ENCODE measurements at regions not wholly inside any gene's neighbourhood (a gene's known extent, or its start where the extent isn't known, plus 50 kb on each side); places are given as distances from the start of the nearest gene placed in this dataset.
"Not testable (repeated sequence)": the region's sequence is repeated elsewhere in the genome, so short reads cannot be mapped to it uniquely, and the experiment has no call there.

DNA sequence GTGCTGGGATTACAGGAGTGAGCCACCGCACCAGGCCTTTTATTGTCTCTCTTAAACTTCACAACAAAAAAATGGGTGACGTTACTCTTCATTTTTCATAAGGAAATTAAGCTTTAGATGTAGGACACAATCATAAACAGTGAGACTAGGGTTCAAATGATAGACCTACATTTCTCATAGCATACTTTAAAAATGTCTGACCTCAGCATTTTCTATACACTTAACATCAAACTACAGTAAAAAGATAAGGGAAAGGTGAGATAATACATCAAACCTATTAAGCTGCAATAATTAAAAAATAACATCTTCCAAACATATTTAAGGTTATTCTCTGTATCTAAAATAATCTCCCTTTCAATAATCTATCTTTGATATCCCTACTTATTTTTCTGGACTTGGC is 914.2 kb downstream of the FAM181B start:
- Mint-ChIP-seq H3K27ac (no peak overlapping the region), H3K4me3 (no peak overlapping the region), H3K27me3 (ENCODE audit: low read depth, poor library complexity) (peaks cover 2% of the 10 kb centered on the region), H3K9me3 (no peaks in the 10 kb centered on the region), H3K4me1 (no peaks in the 10 kb centered on the region), H3K36me3 (ENCODE audit: low read depth) (no peaks in the 10 kb centered on the region)
- DNase-seq, result no peak
- TF ChIP-seq, protein P1, sequence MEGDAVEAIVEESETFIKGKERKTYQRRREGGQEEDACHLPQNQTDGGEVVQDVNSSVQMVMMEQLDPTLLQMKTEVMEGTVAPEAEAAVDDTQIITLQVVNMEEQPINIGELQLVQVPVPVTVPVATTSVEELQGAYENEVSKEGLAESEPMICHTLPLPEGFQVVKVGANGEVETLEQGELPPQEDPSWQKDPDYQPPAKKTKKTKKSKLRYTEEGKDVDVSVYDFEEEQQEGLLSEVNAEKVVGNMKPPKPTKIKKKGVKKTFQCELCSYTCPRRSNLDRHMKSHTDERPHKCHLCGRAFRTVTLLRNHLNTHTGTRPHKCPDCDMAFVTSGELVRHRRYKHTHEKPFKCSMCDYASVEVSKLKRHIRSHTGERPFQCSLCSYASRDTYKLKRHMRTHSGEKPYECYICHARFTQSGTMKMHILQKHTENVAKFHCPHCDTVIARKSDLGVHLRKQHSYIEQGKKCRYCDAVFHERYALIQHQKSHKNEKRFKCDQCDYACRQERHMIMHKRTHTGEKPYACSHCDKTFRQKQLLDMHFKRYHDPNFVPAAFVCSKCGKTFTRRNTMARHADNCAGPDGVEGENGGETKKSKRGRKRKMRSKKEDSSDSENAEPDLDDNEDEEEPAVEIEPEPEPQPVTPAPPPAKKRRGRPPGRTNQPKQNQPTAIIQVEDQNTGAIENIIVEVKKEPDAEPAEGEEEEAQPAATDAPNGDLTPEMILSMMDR (IDR thresholded peaks at IDR 0.05), result no peak

DNA sequence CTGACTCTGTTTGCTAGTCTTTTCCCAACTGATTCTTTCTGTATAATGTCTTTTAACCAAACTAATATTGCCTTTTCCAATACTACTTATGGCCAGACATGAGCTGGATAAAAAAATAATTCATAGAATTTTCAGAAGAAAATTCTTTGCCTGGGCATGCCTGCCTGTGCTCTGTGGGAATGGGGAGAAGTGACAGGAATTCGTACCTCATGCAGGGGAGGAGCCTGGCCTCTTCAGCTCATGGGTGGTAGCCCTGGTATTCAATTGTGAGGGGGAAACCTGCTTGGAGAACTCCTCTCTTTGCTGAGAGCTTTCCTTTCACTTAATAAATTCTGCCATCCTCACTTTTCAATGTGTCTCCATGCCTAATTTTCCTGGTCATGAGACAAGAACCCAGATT is 928.8 kb downstream of the FAM181B start:
- no peak overlapping the region for H3K4me3 Mint-ChIP-seq
- no peaks in the 10 kb centered on the region for H3K27me3 Mint-ChIP-seq (ENCODE audit: low read depth, poor library complexity)
- no peak overlapping the region for H3K27ac Mint-ChIP-seq
- H3K4me1 Mint-ChIP-seq, result no peaks in the 10 kb centered on the region
- H3K9me3 Mint-ChIP-seq, result no peaks in the 10 kb centered on the region
- DNase-seq, result no peak
- no peaks in the 10 kb centered on the region for H3K36me3 Mint-ChIP-seq (ENCODE audit: low read depth)
- TF ChIP-seq, protein P1 (IDR thresholded peaks at IDR 0.05), result no peak

DNA sequence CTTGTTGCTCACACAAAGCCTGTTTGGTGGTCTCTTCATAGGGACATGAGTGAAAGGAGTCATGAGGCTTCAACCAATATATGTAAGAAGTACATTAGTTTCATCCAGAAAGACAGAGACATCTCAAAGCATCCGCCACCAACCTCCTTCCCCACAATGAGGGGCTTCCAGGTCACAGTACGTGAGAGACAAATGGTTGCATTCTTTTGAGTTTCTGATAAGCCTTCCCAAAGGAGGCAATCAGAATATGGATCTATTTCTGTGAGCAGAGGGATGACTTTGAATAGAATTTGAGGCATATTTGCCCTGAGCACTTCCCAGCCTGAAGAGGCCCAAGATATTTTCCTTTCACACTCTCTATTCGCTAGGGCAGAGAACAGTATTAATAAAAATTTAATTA is 931.1 kb downstream of the FAM181B start:
- Mint-ChIP-seq H3K9me3 (no peaks in the 10 kb centered on the region), H3K27ac (no peak overlapping the region), H3K36me3 (ENCODE audit: low read depth) (no peaks in the 10 kb centered on the region), H3K4me1 (no peaks in the 10 kb centered on the region), H3K4me3 (no peak overlapping the region), H3K27me3 (ENCODE audit: low read depth, poor library complexity) (no peaks in the 10 kb centered on the region)
- DNase-seq, result no peak
- TF ChIP-seq, protein P1 (IDR thresholded peaks at IDR 0.05), result no peak

DNA sequence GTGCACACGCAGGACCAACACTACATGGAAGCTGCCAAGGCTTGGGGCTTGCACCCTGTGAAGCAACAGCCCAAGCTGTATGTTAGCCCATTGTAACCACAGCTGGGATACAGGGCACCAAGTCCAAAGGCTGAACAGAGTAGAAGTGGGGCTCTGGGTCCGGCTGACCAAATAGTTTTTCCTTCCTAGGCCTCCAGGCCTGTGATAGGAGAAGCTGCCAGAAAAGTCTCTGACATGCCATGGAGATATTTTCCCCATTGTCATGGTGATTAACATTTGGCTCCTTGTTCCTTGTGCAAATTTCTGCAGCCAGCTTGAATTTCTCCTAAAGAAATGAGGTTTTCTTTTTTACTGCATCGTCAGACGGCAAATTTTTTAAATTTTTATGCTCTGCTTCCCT is 941.2 kb downstream of the FAM181B start:
- H3K27ac Mint-ChIP-seq, result no peak overlapping the region
- no peaks in the 10 kb centered on the region for H3K9me3 Mint-ChIP-seq
- H3K36me3 Mint-ChIP-seq (ENCODE audit: low read depth), result no peaks in the 10 kb centered on the region
- peaks cover 12% of the 10 kb centered on the region for H3K27me3 Mint-ChIP-seq (ENCODE audit: low read depth, poor library complexity)
- H3K4me1 Mint-ChIP-seq, result no peaks in the 10 kb centered on the region
- TF ChIP-seq, protein P1 (IDR thresholded peaks at IDR 0.05), result no peak
- DNase-seq, result no peak
- no peak overlapping the region for H3K4me3 Mint-ChIP-seq

DNA sequence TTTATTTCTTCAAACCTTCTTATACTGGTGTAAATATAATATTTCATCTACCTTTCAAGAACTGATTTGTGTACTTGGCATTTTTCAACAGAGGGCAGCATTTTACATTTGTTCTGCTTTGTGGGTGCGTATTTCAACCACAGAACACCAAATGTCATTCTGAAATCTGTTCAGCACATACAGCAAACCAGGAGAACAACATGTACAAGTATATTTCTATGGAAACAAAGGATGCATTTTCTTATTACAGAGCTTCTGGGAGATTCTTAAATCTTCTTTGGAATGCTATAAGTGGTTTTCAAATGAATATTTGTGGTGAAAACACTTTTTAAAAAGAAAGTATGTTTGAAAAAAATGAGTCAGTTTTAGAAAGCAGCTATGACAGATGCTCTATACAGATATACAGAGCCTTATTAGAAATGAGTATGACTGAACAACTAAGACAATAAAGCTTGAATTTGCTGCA is 946.0 kb downstream of the FAM181B start:
- no peaks in the 10 kb centered on the region for H3K36me3 Mint-ChIP-seq (ENCODE audit: low read depth)
- no peak overlapping the region for H3K4me3 Mint-ChIP-seq
- TF ChIP-seq, protein P1 (IDR thresholded peaks at IDR 0.05), result no peak
- H3K4me1 Mint-ChIP-seq, result no peaks in the 10 kb centered on the region
- peaks cover 3% of the 10 kb centered on the region for H3K27me3 Mint-ChIP-seq (ENCODE audit: low read depth, poor library complexity)
- no peak for DNase-seq
- no peak overlapping the region for H3K27ac Mint-ChIP-seq
- H3K9me3 Mint-ChIP-seq, result no peaks in the 10 kb centered on the region

DNA sequence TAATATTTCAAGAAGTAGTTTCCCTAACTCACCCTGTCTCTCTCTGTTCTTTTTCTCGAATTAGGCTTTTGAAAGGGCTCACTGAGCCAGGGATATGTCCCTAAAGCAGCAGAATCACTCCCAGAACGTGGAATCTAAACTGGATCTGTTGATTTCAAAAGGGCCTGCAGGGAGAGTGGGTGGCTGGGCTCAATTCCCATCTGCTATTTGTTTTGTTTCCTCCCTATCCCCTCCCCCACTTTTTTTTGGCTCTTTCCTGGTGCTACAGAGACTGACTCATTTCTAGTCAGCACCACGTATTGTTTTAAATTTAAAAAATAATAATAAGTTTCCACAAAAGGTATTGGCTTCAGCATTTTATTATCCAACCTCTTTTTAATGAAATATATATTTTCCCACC is 961.5 kb downstream of the FAM181B start:
- Mint-ChIP-seq H3K27ac (no peak overlapping the region), H3K4me1 (peaks cover 21% of the 10 kb centered on the region), H3K4me3 (no peak overlapping the region), H3K36me3 (ENCODE audit: low read depth) (no peaks in the 10 kb centered on the region), H3K27me3 (ENCODE audit: low read depth, poor library complexity) (no peaks in the 10 kb centered on the region), H3K9me3 (no peaks in the 10 kb centered on the region)
- TF ChIP-seq, protein P1 (IDR thresholded peaks at IDR 0.05), result no peak
- DNase-seq, result no peak

DNA sequence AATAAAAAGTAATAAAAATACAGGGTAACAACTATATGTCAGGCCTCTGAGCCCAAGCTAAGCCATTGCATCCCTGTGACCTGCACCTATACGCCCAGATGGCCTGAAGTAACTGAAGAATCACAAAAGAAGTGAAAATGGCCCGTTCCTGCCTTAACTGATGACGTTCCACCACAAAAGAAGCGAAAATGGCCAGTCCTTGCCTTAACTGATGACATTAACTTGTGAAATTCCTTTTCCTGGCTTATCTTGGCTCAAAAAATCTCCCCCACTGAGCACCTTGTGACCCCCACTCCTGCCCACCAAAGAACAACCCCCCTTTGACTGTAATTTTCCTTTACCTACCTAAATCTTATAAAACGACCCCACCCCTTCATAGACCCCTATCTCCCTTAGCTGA is 963.8 kb downstream of the FAM181B start:
- not testable (repeated sequence) for H3K36me3 Mint-ChIP-seq (ENCODE audit: low read depth); H3K4me3 Mint-ChIP-seq; DNase-seq; H3K27me3 Mint-ChIP-seq (ENCODE audit: low read depth, poor library complexity); H3K27ac Mint-ChIP-seq; H3K9me3 Mint-ChIP-seq
- peaks cover 21% of the 10 kb centered on the region for H3K4me1 Mint-ChIP-seq

All from nephron progenitor cell (in vitro differentiated cells).